ENCODE measurements at regions not wholly inside any gene's neighbourhood (a gene's known extent, or its start where the extent isn't known, plus 50 kb on each side); places are given as distances from the start of the nearest gene placed in this dataset.
"Not testable (repeated sequence)": the region's sequence is repeated elsewhere in the genome, so short reads cannot be mapped to it uniquely, and the experiment has no call there.

GRCh38 chr3:165503825-165504224, 307.6 kb upstream of the SLITRK3 start:
- ATAC-seq, result no peak
- TF ChIP-seq ESRRG (CRISPR knock-in tag; IDR thresholded peaks at IDR 0.05), result no peak
- no peak for TF ChIP-seq ZFP30 (CRISPR knock-in tag; IDR thresholded peaks at IDR 0.05)
- no peak for TF ChIP-seq SNAI2 (CRISPR knock-in tag; IDR thresholded peaks at IDR 0.05)
- no peak for TF ChIP-seq TOX (CRISPR knock-in tag; IDR thresholded peaks at IDR 0.05; ENCODE audit: borderline replicate concordance)
- TF ChIP-seq ZNF8 (CRISPR knock-in tag; IDR thresholded peaks at IDR 0.05), result no peak
- TF ChIP-seq PATZ1 (CRISPR knock-in tag; IDR thresholded peaks at IDR 0.05; ENCODE audit: borderline replicate concordance), result no peak
- TF ChIP-seq ZNF565 (CRISPR knock-in tag; conservative IDR thresholded peaks at IDR 0.05; ENCODE audit: low read depth), result no peak
- no peak for TF ChIP-seq TSHZ2 (CRISPR knock-in tag; IDR thresholded peaks at IDR 0.05)
- TF ChIP-seq ZNF70 (CRISPR knock-in tag; IDR thresholded peaks at IDR 0.05), result no peak

GRCh38 chr3:165503346-165503745, 307.2 kb upstream of the SLITRK3 start:
- no peak for ATAC-seq
- TF ChIP-seq ZFP30 (CRISPR knock-in tag; IDR thresholded peaks at IDR 0.05), result no peak
- TF ChIP-seq ARNTL (CRISPR knock-in tag; IDR thresholded peaks at IDR 0.05; ENCODE audit: borderline replicate concordance, low read depth), result no peak
- no peak for TF ChIP-seq OSR1 (CRISPR knock-in tag; IDR thresholded peaks at IDR 0.05)
- no peak for TF ChIP-seq PPARA (CRISPR knock-in tag; IDR thresholded peaks at IDR 0.05; ENCODE audit: borderline replicate concordance)

GRCh38 chr3:165502707-165503106, 306.5 kb upstream of the SLITRK3 start:
- no peak for ATAC-seq
- TF ChIP-seq PATZ1 (CRISPR knock-in tag; IDR thresholded peaks at IDR 0.05; ENCODE audit: borderline replicate concordance), result no peak
- TF ChIP-seq TSHZ2 (CRISPR knock-in tag; IDR thresholded peaks at IDR 0.05), result no peak
- TF ChIP-seq GLIS3 (CRISPR knock-in tag; IDR thresholded peaks at IDR 0.05), result no peak
- TF ChIP-seq ZC3H10 (CRISPR knock-in tag; IDR thresholded peaks at IDR 0.05), result no peak
- TF ChIP-seq CSRNP3 (CRISPR knock-in tag; IDR thresholded peaks at IDR 0.05), result no peak
- TF ChIP-seq CREB5 (CRISPR knock-in tag; IDR thresholded peaks at IDR 0.05; ENCODE audit: low read depth), result no peak
- no peak for TF ChIP-seq TCF4 (CRISPR knock-in tag; IDR thresholded peaks at IDR 0.05; ENCODE audit: borderline replicate concordance)
- no peak for TF ChIP-seq ZFP3 (CRISPR knock-in tag; IDR thresholded peaks at IDR 0.05)
- TF ChIP-seq BACH2 (CRISPR knock-in tag; IDR thresholded peaks at IDR 0.05; ENCODE audit: borderline replicate concordance), result no peak
- no peak for TF ChIP-seq ZFP30 (CRISPR knock-in tag; IDR thresholded peaks at IDR 0.05)
- TF ChIP-seq ZNF70 (CRISPR knock-in tag; IDR thresholded peaks at IDR 0.05), result no peak
- no peak for TF ChIP-seq ZNF565 (CRISPR knock-in tag; conservative IDR thresholded peaks at IDR 0.05; ENCODE audit: low read depth)
- TF ChIP-seq ESRRG (CRISPR knock-in tag; IDR thresholded peaks at IDR 0.05), result no peak
- no peak for TF ChIP-seq TOX (CRISPR knock-in tag; IDR thresholded peaks at IDR 0.05; ENCODE audit: borderline replicate concordance)
- no peak for TF ChIP-seq ISL1 (CRISPR knock-in tag; IDR thresholded peaks at IDR 0.05)
- no peak for TF ChIP-seq ARNTL (CRISPR knock-in tag; IDR thresholded peaks at IDR 0.05; ENCODE audit: borderline replicate concordance, low read depth)
- TF ChIP-seq RARB (CRISPR knock-in tag; IDR thresholded peaks at IDR 0.05), result no peak
- no peak for TF ChIP-seq PPARA (CRISPR knock-in tag; IDR thresholded peaks at IDR 0.05; ENCODE audit: borderline replicate concordance)
- TF ChIP-seq POU6F1 (CRISPR knock-in tag; IDR thresholded peaks at IDR 0.05; ENCODE audit: borderline replicate concordance, low read depth), result no peak

GRCh38 chr3:165498742-165499141, 302.6 kb upstream of the SLITRK3 start:
- ATAC-seq, result not testable (repeated sequence)
